Mucosa of gallbladder (tissue), 1 donor: ENCODE measurements at regions not wholly inside any gene's neighbourhood (a gene's known extent, or its start where the extent isn't known, plus 50 kb on each side); places are given as distances from the start of the nearest gene placed in this dataset.
A peak's percentile ranks its signal among the peaks of the same experiment; 100 is the strongest.

Experiments used
- DNase-seq: peaks from one replicate; pipeline ENCODE4 v3.0.0-alpha.2; 2020; ENCODE audit warnings: low spot score
- donor health status: DM: no; HTN: no; CAD: no.

DNA sequence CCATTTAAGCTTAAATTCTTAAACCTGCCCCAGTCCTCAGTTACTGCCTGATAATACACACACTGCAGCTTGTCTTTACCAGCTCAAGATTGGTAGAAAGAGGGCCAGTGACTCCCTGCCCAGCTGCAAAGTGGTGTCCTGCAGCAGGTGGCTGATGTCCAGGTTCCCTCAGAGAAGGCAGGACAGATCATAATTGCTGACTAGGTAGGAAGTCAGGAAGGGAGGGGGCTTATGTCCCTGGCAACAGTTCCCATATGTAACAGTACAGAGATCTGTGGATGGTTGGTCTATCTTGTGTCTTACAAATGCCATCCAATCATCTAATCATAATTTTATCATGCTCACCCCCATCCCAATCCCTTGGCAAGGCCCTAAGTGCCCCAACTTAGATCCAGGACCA lies 492.1 kb upstream of the PPP2R3A start:
- no peak for DNase-seq

DNA sequence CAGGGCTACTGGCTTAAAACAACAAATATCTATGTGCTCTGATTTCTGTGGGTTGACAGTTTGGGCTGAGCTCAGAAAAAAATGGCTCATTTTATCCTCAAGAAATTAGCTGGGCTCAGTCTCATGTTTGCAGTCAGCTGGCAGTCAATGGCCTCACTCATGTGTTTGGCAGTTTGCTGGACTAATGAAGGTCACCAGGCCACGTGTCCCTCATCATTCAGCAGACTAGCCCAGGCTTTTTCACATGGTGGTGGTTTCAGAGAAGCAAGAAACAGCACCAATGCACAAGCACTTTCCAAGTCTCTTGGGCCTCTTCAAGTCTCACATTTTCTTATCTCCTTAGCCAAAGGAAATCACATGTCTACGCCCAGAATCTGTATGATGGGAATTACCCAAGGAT lies 478.3 kb upstream of the PPP2R3A start:
- no peak for DNase-seq

DNA sequence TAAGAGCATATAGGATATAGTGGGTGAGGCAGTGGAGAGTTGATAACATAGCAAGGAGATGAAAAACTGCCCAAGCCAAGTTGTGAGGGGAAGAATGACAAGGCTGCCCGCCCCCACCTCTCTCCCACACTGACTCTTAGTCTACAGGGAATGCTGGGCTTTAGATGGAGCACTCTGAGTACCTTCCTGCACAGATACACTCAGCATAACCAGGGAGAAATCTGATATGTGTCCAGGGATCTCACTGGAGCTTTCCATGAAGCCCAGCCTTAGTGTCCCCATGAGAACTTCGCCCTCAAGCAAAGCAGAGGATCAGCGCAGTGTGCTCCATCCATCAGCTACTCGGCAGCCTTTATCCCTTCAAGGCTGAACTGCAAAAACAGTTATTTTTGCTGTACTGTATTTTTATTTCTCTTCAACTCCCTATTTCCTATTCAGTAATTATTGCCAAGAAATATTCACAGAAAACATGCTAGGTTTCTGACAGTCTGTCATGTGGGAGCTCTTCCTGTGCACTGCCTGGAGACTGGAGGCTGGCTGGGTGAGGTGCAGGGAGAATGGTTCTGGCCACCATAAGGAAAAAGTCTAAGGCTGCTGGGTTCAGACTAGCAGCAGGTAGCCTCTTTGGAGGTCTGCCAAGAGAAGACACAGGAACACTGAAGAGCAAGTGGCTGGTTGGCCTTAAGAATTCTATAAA lies 475.2 kb upstream of the PPP2R3A start:
- no peak for DNase-seq

DNA sequence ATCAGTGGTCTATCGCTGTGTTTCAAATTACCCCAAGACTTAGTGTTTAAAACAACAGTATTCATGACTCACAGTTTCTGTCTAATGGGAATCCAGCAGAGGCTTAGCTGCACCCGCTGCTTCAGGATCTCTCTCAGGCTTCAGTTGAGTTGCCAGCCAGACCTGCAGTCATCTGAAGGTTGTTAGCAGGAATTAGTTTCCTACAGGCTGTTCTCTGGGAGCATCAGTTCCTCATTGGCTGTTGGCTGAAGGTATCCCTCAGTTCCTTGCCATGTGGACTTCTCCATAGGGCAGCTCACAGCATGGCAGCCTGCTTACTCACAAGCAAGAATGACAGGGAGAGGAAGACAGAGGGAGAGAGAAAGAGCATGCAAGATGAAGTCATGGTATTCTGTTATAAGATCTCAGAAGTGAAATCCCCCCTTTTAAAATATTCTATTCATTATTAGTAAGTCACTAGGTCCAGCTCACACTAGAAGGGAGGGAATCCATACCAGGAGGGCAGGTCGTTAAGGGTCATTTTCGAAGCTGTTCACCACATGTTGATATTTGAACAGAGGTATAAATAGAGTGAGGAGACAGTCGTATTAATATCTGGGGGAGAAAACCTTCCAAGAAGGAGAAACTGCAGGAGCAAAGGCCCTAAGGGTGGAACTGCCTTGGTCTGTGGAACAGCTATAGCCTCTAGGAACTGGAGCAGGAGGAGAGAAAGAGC lies 473.9 kb upstream of the PPP2R3A start:
- no peak for DNase-seq

DNA sequence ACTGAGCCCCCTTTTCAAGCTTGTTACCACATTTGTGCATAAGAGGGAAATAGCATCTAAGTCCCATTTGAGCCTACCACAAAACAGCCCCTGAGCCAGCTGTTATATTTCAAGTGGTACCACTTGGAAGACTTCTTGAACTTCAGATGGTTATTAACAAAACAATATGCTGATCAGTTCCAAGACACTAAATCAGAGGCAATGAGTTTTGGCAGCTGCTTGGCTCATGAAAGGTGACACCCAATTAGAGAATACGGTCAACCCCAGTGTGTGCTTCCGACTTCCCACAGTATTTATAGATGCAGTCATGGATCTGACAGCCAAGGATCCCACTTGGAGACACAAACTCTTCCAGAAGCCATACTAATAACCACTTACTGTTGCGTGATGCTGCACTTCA lies 469.6 kb upstream of the PPP2R3A start:
- DNase-seq, result no peak

DNA sequence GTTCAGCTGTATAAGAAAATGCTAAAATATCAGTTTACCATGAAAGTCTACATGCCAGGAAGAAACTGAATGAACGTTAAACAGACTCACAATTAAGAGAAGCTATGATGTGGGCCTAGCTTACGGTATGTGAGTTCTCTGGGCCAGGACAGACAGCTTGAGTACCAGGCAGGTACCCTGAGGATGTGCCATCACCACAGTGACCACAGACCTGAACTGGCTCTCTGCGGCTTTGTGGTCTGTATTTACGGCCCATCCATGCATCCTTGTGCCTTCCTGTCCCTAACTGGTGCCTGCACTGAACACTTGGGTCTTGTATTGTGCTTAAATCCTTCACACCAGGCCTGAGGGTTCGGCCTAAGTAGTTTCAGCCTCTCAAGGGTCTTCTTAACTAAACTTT lies 467.5 kb upstream of the PPP2R3A start:
- no peak for DNase-seq

DNA sequence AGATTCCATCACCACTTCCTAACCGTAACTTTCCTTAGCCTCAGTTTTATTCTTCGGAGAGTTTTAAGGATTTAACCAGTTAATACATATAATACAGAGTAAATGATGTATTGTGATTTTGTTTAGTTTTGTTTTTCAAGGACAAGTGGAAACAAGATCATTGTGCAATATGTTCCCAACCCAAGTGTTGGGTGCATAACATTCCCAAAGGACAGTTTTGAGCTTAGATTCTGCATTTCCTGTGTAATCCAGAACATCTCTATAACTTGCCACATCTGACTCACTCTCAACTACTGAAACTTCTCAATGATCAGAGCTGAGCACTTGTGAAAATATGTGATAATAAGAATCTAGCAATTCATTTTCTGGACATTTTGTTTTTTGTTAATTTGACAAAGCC lies 466.1 kb upstream of the PPP2R3A start:
- DNase-seq, result no peak

DNA sequence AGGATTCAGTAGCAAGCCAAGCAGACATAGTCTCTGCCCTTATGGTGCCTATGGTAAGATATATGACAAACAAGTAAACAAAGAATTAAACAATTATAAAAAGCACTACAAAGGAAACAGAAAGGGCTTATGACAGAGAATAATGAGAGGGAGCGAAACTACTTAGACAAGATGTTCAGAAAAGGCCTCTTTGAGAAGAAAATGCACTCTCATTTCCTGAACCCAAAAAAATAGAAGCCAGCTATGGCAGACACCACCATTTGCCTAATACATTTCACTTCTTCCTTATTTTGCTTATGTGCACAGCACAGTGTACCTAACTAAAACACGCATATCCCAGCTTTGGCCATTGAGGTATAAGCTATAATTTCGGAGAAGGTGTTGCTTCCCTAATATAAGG lies 465.5 kb upstream of the PPP2R3A start:
- no peak for DNase-seq

DNA sequence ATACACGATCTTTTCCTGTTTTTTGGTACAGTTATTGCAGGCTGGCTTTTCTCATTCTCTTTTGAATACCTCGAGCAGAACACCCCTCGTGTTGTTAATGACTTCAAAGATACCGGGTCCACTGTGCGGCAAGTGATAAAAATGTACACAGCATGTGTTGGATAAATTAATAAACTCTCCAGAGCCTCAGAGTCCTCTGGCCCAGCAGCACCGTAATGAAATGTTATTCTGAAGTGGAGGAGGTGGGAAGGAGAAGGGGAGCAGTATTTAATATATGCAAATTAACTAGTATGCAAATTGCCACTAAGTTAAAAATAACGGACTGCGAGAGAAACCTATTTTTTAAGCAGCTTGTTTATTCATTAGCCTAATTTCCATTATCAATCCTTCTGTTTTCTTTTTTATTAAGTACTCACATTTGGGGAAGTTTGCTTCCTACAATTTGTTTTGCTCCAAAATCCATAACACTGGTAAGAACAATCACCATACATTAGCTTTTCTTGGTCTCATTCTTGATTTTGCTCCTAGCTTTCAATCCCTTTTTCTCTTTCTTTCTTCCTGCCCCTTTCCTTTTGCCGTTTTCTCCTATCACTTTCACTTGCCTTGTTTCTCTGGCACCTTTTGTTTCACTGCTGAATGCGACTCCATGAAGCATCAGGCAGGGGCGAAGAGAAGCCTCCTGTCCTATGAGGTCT lies 462.3 kb upstream of the PPP2R3A start:
- no peak for DNase-seq

DNA sequence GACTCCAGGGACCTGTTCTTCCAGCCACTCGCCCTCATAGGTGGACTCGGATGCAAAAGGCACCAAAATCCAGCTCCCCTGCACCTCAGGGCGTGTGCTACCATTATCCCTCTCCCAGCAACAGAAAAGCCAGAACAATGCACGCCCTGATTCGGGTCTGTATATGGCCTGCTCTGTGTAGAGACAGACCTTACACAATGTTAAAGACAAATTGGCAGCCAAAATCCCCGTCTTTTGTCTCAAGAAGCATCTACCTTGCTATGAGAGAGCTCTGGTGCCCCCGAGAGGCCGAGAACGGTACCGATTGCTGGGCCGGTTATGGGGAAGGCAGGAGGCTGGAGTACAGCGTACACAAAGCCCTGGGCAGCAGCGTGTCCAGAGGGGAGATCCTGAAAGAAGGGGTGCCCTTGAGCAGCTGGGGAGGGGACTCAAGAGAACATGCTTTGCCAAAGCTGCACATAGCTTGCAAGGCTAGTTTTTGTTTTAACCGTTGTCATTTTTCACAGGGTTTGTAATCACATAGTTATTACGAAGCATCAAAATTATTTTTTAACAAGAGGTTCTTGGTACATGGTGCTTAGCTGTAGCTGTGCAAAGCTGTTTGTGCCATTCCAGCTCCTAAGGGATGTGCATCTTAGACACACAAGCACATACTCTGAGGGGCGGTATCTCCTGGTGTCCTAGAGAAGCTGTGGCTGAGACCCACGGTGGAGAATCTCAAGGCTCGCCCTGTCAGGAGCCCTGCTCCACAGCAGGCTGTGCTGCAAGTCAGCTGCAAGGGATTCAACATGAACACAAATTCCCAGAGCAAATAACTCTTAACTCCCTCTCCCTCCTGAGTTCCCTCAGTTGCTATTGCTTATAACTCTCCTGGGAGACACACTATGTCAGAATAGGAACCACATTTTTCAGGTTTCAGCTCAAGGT lies 461.5 kb upstream of the PPP2R3A start:
- DNase-seq, result peak; percentile 54

DNA sequence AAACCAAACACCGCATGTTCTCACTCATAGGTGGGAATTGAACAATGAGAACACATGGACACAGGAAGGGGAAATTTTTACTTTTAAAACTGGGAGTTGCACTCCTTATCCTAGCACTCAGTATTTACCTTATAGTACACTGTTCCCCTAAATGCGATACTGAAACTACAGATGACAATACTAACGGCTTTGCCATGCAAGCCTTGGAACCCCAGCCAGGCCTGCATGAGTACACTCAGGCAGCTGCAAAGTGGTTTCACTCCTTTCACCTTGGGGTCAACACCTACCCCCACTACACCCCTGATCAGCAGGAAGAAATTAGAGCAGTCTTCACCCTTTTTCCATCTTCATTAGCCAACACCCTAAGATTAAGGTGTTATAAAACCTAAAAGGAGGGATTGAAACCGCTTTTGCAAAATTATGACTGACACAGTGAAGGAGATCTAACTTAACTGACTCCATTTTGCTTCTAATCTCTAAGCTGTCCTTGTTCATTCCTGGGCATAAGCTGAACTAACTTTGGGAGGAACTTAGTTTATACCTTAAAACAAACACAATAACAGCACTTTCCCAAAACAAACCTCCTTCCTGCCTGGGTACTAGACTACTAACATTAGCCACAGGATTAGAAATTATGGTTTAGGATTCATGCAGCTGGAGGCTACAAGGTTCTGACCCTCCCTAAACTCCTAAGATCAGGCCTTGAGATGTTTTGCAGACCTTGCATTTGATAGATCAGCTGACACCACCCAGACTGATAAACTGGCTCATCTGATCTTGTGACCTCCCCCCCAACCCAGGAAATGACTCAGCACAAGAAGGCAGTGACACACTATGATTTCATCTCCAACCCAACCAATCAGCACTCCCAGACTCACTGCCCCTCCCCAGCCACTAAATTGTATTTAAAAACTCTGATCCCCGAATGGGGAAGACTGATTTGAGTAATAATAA lies 452.1 kb upstream of the PPP2R3A start:
- no peak for DNase-seq

DNA sequence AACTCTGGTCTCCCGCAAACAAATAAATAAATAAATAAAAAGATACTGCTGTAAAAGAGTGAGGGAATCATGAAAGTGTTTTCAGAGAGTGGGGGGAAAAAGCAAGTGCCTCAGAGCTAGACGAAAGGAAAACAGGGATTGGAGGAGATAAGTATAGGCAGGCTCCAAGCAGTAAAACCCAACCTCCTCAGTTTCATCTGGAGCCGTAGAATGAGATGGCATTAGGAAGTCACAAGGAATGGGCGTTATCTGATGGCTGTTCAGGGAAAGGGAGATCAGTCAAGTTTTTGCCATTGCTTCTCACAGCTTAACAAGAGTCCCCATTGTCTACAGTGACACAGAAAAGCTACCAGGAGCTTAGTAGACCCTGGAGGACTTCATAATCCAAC lies 451.5 kb upstream of the PPP2R3A start:
- DNase-seq, result no peak

DNA sequence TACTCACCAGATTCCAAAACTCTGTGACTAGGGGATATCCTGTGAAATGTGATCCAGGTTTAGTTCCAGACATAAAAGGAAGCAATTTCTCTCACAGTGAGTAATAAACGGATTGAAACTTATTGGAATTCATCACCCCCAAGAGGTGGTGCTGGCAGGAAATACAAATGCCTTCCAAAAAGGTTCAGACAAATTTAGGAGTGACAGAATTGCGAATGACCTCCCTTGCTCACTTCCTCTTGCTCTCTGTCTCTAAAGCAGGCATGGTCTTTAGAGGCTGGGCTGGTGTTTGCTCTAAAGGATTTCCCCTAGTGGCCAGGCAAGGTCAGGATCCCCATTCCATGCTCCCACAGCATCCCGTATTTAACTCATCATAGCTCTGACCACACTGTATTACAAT lies 449.4 kb upstream of the PPP2R3A start:
- DNase-seq, result no peak

DNA sequence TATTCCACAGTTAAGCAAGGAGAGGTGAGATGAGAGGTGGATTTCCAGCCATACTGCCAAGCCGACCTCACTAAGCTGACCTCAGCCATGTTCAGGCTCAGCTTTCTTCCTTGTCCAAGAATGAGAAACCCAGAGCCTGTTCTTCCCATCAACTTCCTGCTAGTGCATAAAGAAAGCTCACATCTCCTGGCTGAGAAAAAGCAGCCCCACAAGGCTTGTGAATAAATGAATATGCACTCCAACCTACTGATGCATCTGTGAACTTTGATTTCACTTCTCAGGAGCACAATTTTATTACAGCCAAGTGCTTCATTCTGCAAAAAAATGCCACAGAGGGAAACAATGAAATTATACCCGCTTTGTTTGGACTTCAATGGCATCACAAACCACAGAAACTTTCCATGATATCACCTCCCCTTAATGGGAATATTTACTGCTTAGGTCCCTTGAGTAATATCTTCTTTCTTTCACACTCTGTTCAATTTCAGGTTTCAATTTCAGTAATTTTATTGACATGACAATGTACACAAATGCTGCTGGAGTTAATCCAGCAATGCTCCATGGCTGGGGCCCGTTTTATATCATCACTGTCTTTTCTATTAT lies 437.0 kb upstream of the PPP2R3A start:
- no peak for DNase-seq

DNA sequence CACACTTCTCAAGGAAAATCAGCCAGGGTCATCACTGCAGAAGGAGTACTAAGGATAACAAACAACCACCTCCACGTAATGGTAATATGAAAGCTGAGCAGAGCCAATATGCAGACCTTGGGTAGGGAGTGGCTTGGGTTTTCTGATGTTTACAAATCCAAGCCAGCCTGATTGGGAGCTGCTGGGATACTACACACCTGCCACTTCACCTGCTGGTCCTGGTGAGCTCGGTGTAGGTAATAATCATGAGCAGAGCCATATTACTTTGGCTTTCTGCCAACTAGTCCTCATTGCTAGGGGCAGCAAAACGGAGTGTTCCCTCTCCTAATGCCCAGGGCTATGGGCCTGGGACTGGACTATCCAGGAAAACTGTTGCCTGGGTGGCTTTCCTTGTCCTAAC lies 433.5 kb upstream of the PPP2R3A start:
- DNase-seq, result no peak

DNA sequence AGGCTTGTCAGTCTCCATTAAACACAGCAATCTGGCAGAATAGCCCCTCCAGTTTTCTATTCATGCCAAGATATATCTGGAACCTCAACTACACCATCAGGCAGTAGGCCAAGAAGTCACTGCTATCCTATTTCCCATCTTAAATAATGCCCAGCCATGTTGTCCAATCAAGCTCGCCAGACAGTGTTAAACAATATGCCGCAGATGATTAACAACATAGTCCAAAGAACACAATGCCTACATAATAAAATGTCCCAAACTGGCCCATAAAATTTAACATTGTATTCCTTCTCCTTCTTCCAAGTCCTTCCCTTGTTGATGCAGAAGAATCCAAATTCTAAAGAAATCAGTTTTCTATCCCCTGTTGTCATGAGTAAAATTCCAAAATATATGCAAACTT lies 427.4 kb upstream of the PPP2R3A start:
- DNase-seq, result no peak

DNA sequence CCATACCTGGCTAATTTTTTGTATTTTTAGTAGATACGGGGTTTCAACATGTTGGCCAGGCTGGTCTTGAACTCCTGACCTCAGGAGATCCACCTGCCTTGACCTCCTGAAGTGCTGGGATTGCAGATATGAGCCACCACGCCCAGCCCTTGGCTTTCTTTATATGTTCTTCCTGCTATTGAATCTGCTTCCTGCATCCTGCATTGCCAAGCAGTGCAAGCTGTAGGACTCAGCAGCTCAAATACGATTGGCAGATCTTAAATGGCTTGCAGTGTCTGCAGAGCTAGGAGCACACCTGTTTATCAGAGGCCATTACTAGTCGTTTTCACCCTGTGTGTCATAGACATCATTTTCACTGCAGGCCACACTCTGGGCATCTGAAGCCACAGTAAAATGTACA lies 426.2 kb upstream of the PPP2R3A start:
- DNase-seq, result no peak

DNA sequence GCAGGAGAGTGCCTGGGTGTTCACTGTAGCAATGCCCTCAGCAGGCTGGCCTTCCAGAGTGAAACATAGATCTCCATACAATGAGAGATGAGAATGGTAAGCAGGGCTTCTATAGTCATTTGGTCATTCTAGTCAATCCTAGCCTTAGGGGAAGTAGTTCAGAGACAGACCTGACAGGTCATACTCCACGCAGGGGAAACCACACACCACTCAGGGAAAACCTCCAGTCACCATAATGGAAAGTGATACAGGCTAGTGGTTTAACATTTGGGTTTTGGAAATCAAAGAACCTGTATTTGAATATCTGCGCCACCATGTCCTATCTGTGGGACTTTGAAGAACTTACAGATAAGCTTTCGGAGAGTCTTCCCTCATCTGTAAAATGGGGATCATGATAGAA lies 425.7 kb upstream of the PPP2R3A start:
- DNase-seq, result no peak

DNA sequence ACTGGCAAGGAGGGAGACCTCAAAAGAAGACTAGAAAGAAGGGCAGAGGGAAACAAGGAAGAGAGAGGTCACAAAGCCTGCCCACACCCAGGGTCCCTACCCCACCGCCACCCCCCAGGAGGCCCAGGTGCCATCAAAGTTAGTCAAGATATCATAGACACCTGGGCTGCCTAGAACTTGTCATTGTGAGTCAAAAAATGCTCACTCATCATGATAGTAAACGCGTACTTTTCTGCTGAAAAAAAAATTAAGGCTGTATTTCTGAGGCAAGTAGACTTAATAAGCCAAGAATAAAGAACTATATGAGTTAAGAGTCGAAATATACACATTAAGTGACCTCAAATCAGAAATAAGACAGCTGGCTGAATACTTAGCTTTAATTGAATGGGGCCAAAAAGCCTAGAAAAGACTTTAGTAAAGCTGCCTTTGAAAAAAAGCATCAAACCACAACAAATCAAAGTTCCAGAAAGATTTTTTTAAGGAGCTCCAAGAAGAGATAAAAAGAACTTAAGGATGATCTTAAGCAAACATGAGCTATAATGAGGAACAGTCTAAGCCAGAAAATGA lies 415.5 kb upstream of the PPP2R3A start:
- DNase-seq, result no peak

DNA sequence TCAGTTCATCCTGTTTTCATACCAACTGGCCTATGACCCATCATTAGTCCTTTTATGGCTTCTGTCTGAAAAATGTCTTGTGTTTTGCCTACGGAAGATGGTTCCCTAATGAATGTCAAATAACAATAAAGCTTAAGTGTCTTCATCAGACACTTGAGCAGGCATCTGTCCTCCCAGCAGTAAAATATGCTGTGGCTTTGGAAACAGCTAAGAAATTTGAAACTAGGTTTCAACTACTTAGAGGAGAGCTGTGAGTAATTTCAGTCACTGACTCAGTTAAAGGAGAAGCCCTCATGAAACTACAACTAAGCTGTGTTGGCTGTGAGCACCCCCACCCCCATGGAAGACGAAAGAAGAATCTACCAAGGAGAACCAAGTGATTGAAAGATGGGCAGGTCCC lies 409.4 kb upstream of the PPP2R3A start:
- DNase-seq, result no peak
